ENCODE measurements at regions not wholly inside any gene's neighbourhood (a gene's known extent, or its start where the extent isn't known, plus 50 kb on each side); places are given as distances from the start of the nearest gene placed in this dataset.
"Not testable (repeated sequence)": the region's sequence is repeated elsewhere in the genome, so short reads cannot be mapped to it uniquely, and the experiment has no call there.

DNA sequence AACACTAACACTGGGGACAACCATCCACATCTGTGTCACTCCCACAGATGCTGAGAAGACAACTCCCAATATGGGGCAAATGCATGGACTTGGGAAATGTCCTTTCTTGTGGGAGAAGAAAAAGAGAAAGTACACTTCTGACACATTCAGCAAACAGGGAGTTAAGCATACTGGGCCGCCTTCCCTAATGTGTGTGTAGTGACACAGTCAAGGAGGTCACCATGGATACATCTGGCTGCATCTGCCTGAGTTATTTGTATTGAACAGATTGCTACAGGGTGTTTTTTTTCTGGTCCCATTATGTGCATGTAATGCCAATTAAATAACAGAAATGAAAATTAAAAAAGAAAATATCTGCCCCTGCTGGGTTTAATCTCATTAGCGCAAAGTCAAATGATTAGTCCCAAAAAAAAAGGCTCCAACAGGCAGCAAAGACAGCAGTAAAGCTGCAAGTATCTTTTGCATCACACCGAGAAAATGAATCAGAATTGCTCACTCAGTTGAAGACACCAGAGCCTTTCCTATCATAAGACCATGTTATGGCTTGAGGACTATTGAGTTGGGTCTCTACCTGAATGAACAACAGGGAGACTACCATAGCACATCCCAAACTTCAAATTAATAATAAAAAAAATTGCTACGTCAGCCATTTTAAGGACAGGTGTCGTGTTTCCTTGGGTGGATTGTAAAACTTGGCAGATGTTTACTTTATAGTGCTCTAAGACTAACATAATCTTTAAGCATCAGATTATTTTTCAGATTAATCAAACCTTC lies 395.9 kb downstream of the DTWD2 start:
- Histone ChIP-seq H3K4me3 (ENCODE audit: low read depth in 1 of 2, low read length in 2 of 2) (no peak overlapping the region), H3K9me3 (ENCODE audit: control insufficient read depth in 2 of 2, insufficient read depth in 1 of 2, low read depth in 1 of 2, low read length in 1 of 2) (no peaks in the 10 kb centered on the region), H3K4me1 (ENCODE audit: control insufficient read depth in 2 of 2, insufficient read depth in 2 of 2, low read length in 1 of 2) (no peaks in the 10 kb centered on the region), H3K27ac (ENCODE audit: low read depth in 2 of 2, low read length in 1 of 2) (no peak overlapping the region), H3K36me3 (ENCODE audit: control insufficient read depth in 2 of 2, insufficient read depth in 2 of 2, low read length in 1 of 2) (no peaks in the 10 kb centered on the region), H3K27me3 (ENCODE audit: control insufficient read depth in 1 of 2, insufficient read depth in 2 of 2, low read length in 2 of 2) (no peaks in the 10 kb centered on the region)
- WGBS, 2 donors = 62 to 66% methylated on average over 5 of the region's 5 CpGs

DNA sequence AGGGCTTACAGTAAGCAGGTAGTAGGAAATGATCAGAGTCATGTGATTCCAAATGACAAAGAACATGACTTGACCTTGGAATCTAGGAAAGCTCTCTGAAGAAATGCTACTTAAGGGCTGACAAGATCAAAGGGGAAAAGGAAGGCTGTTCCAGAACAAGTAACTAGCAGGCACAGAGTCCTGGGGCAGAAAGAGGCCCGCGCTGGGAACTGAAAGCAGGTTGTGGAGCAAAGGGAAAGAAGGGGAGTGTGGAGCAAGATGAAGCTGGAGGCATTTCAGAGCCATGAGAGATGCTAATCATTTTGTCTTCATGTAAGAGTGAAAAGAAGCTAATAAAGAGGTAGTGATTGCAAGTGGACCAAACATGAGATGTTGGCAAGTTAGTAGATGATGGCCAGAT lies 397.5 kb downstream of the DTWD2 start:
- H3K27me3 ChIP-seq (ENCODE audit: control insufficient read depth in 1 of 2, insufficient read depth in 2 of 2, low read length in 2 of 2) = no peaks in the 10 kb centered on the region

DNA sequence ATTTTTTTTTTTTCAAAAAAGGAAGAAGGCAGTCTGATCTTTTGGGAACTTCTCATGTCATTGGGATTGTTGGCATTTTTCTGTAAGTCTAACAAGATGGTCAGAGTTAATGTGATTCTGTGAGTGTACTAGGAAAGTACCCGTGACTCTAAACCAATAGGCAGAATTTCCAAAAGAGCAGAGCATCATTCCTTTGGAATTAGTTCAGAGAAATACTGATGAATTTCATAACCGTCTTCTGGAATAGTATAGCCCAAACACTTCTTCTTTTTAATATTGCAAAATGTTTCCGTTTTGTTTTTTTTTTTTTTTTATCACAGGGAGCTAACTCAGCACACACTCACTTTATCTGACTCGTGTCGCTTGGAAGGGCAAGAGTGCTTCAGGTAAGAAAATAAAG lies 407.4 kb downstream of the DTWD2 start:
- 69 to 70% methylated on average over 5 of the region's 5 CpGs for WGBS, 2 donors
- Histone ChIP-seq H3K36me3 (ENCODE audit: control insufficient read depth in 2 of 2, insufficient read depth in 2 of 2, low read length in 1 of 2) (no peaks in the 10 kb centered on the region), H3K4me1 (ENCODE audit: control insufficient read depth in 2 of 2, insufficient read depth in 2 of 2, low read length in 1 of 2) (no peaks in the 10 kb centered on the region), H3K27me3 (ENCODE audit: control insufficient read depth in 1 of 2, insufficient read depth in 2 of 2, low read length in 2 of 2) (no peaks in the 10 kb centered on the region), H3K4me3 (ENCODE audit: low read depth in 1 of 2, low read length in 2 of 2) (no peak overlapping the region), H3K27ac (ENCODE audit: low read depth in 2 of 2, low read length in 1 of 2) (no peak overlapping the region), H3K9me3 (ENCODE audit: control insufficient read depth in 2 of 2, insufficient read depth in 1 of 2, low read depth in 1 of 2, low read length in 1 of 2) (no peaks in the 10 kb centered on the region)

More for the DNA sequence above, 397.5 kb downstream of the DTWD2 start:
- 88 to 93% methylated on average over 2 of the region's 2 CpGs for WGBS, 2 donors
- no peak overlapping the region for H3K27ac ChIP-seq (ENCODE audit: low read depth in 2 of 2, low read length in 1 of 2)
- no peaks in the 10 kb centered on the region for H3K36me3 ChIP-seq (ENCODE audit: control insufficient read depth in 2 of 2, insufficient read depth in 2 of 2, low read length in 1 of 2)
- H3K4me3 ChIP-seq (ENCODE audit: low read depth in 1 of 2, low read length in 2 of 2) = no peak overlapping the region
- H3K4me1 ChIP-seq (ENCODE audit: control insufficient read depth in 2 of 2, insufficient read depth in 2 of 2, low read length in 1 of 2) = no peaks in the 10 kb centered on the region
- no peaks in the 10 kb centered on the region for H3K9me3 ChIP-seq (ENCODE audit: control insufficient read depth in 2 of 2, insufficient read depth in 1 of 2, low read depth in 1 of 2, low read length in 1 of 2)

DNA sequence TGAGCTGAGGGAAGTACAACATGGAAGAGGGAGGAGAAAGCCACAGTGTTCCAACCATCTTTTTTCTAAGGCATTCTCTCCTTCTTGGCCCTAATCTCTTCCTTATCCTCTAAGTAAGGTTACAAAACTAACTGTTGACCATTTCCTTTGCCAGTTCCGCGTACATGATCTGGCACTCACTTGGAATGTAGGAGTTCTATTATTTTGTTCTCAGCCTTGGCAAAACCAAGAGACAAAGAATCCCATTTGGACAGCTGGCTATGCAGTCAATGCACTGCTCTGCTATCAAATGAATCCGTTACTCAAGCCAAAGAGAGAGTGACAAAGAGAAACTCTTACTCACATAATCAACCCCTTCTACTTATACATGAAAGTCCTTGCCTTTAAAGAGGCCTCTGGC lies 410.3 kb downstream of the DTWD2 start:
- Histone ChIP-seq H3K27me3 (ENCODE audit: control insufficient read depth in 1 of 2, insufficient read depth in 2 of 2, low read length in 2 of 2) (no peaks in the 10 kb centered on the region), H3K4me1 (ENCODE audit: control insufficient read depth in 2 of 2, insufficient read depth in 2 of 2, low read length in 1 of 2) (no peaks in the 10 kb centered on the region), H3K9me3 (ENCODE audit: control insufficient read depth in 2 of 2, insufficient read depth in 1 of 2, low read depth in 1 of 2, low read length in 1 of 2) (no peaks in the 10 kb centered on the region), H3K4me3 (ENCODE audit: low read depth in 1 of 2, low read length in 2 of 2) (no peak overlapping the region), H3K27ac (ENCODE audit: low read depth in 2 of 2, low read length in 1 of 2) (no peak overlapping the region), H3K36me3 (ENCODE audit: control insufficient read depth in 2 of 2, insufficient read depth in 2 of 2, low read length in 1 of 2) (no peaks in the 10 kb centered on the region)
- 71 to 75% methylated on average over 3 of the region's 3 CpGs for WGBS, 2 donors

DNA sequence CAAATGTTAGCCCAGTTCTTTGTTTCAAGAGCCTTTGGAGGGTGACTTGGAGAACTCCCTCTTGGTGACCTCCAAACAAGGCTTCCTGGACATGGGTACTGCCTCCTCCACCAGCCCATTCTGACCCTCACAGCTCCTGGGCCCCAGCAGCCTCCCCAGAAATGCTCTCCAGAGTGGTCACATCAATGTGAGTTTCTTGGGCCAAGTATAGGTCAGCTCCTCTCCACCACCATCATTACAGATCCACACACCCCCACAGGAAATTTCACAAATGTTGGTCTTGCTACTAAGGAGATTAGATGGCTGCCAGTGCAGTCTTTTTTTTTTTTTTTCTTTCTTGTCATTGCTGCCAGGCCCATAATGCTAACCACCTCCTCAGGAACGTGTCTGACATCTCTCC lies 410.7 kb downstream of the DTWD2 start:
- H3K36me3 ChIP-seq (ENCODE audit: control insufficient read depth in 2 of 2, insufficient read depth in 2 of 2, low read length in 1 of 2) = no peaks in the 10 kb centered on the region
- 58 to 78% methylated on average over 1 of the region's 1 CpG for WGBS, 2 donors
- H3K4me3 ChIP-seq (ENCODE audit: low read depth in 1 of 2, low read length in 2 of 2) = no peak overlapping the region
- H3K27me3 ChIP-seq (ENCODE audit: control insufficient read depth in 1 of 2, insufficient read depth in 2 of 2, low read length in 2 of 2) = no peaks in the 10 kb centered on the region
- no peak overlapping the region for H3K27ac ChIP-seq (ENCODE audit: low read depth in 2 of 2, low read length in 1 of 2)
- H3K4me1 ChIP-seq (ENCODE audit: control insufficient read depth in 2 of 2, insufficient read depth in 2 of 2, low read length in 1 of 2) = no peaks in the 10 kb centered on the region
- no peaks in the 10 kb centered on the region for H3K9me3 ChIP-seq (ENCODE audit: control insufficient read depth in 2 of 2, insufficient read depth in 1 of 2, low read depth in 1 of 2, low read length in 1 of 2)

DNA sequence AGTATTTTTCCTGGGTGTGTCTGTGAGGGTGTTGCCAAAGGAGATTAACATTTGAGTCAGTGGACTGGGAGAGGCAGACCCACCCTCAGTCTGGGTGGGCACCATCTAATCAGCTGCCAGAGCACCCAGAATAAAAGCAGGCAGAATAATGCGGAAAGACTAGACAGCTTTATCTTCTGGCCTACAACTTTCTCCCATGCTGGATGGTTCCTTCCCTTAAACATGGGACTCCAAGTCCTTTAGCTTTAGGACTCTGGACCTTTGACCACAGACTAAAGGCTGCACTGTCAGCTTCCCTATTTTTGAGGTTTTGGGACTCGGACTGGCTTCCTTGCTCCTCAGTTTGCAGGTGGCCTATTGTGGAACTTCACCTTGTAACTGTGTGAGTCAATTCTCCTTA lies 418.1 kb downstream of the DTWD2 start:
- H3K9me3 ChIP-seq (ENCODE audit: control insufficient read depth in 2 of 2, insufficient read depth in 1 of 2, low read depth in 1 of 2, low read length in 1 of 2); H3K27ac ChIP-seq (ENCODE audit: low read depth in 2 of 2, low read length in 1 of 2); H3K27me3 ChIP-seq (ENCODE audit: control insufficient read depth in 1 of 2, insufficient read depth in 2 of 2, low read length in 2 of 2); H3K36me3 ChIP-seq (ENCODE audit: control insufficient read depth in 2 of 2, insufficient read depth in 2 of 2, low read length in 1 of 2); H3K4me1 ChIP-seq (ENCODE audit: control insufficient read depth in 2 of 2, insufficient read depth in 2 of 2, low read length in 1 of 2); H3K4me3 ChIP-seq (ENCODE audit: low read depth in 1 of 2, low read length in 2 of 2): not testable (repeated sequence)
- WGBS, 2 donors = 81 to 89% methylated on average over 2 of the region's 2 CpGs

DNA sequence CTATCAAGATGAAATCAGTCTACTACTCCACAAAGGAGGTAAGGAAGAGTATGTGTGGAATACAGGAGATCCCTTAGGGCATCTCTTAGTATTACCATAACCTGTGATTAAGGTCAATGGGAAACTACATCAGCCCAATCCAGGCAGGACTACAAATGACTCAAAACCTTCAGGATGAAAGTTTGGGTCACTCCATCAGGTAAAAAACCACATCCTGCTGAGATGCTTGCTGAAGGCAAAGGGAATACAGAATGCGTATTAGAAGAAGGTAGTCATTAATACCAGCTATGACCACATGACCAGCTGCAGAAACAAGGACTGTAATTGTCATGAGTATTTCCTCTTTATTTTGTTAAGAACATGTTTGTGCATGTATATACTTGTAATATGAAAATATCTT lies 418.8 kb downstream of the DTWD2 start:
- H3K4me1 ChIP-seq (ENCODE audit: control insufficient read depth in 2 of 2, insufficient read depth in 2 of 2, low read length in 1 of 2); H3K36me3 ChIP-seq (ENCODE audit: control insufficient read depth in 2 of 2, insufficient read depth in 2 of 2, low read length in 1 of 2): not testable (repeated sequence)
- 96 to 97% methylated on average over 1 of the region's 1 CpG for WGBS, 2 donors

DNA sequence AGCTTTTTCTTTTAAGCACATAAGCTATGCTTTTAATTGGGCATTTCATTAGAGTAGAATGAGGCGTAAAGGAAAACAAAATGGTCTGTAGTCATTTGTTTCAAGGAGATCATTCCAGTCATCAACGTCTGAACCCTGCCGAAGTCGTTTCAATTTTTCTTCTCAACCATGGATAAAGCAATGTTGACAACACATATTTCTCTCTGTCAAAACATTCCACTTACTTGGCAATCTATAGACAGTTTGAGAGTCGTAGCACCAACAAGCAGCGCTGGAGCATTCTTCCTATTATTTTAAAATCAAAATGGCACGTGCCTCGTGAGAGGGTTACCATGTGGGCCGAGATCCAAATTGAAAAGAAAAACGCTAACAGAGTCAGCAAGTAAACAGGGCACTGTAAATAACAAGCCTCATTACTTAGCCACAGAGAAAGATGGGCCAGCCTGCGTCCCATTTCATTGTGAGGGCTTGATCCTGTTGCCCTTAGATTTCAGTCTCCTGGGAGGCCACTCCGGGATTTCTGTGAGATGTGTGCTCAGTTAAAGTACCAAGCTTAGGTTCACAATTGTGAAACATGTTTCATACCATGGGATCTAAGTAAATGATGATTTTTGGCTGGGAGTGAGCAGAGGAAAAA lies 422.9 kb downstream of the DTWD2 start:
- Histone ChIP-seq H3K4me1 (ENCODE audit: control insufficient read depth in 2 of 2, insufficient read depth in 2 of 2, low read length in 1 of 2) (no peaks in the 10 kb centered on the region), H3K27me3 (ENCODE audit: control insufficient read depth in 1 of 2, insufficient read depth in 2 of 2, low read length in 2 of 2) (no peaks in the 10 kb centered on the region)
- WGBS, 2 donors = 80% methylated on average over 12 of the region's 12 CpGs

More for the DNA sequence above, 418.8 kb downstream of the DTWD2 start:
- not testable (repeated sequence) for H3K27me3 ChIP-seq (ENCODE audit: control insufficient read depth in 1 of 2, insufficient read depth in 2 of 2, low read length in 2 of 2); H3K4me3 ChIP-seq (ENCODE audit: low read depth in 1 of 2, low read length in 2 of 2); H3K27ac ChIP-seq (ENCODE audit: low read depth in 2 of 2, low read length in 1 of 2); H3K9me3 ChIP-seq (ENCODE audit: control insufficient read depth in 2 of 2, insufficient read depth in 1 of 2, low read depth in 1 of 2, low read length in 1 of 2)

DNA sequence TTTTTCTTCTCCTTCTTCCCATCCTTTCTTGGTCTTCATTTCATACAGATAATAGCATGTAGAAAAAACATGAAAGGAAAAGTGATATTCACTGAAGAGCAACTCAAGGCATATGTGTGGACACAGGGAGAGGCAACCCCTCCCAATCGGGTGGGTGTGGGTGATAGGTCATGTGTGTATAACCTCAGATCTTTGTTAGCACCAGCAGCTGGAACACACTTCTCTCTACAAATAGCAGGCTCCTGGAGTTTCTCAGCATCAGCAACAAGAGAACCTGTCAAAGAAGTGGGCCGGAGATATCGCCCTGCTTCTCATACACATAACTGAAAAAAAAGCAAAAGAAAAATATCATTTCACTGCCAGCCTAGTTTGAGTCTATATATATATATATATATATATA lies 426.4 kb downstream of the DTWD2 start:
- Histone ChIP-seq H3K36me3 (ENCODE audit: control insufficient read depth in 2 of 2, insufficient read depth in 2 of 2, low read length in 1 of 2) (no peaks in the 10 kb centered on the region), H3K9me3 (ENCODE audit: control insufficient read depth in 2 of 2, insufficient read depth in 1 of 2, low read depth in 1 of 2, low read length in 1 of 2) (no peaks in the 10 kb centered on the region), H3K4me1 (ENCODE audit: control insufficient read depth in 2 of 2, insufficient read depth in 2 of 2, low read length in 1 of 2) (no peaks in the 10 kb centered on the region), H3K27me3 (ENCODE audit: control insufficient read depth in 1 of 2, insufficient read depth in 2 of 2, low read length in 2 of 2) (no peaks in the 10 kb centered on the region), H3K27ac (ENCODE audit: low read depth in 2 of 2, low read length in 1 of 2) (no peak overlapping the region), H3K4me3 (ENCODE audit: low read depth in 1 of 2, low read length in 2 of 2) (no peak overlapping the region)
- WGBS, 2 donors = 67 to 76% methylated on average over 3 of the region's 3 CpGs

More for the DNA sequence above, 422.9 kb downstream of the DTWD2 start:
- Histone ChIP-seq H3K36me3 (ENCODE audit: control insufficient read depth in 2 of 2, insufficient read depth in 2 of 2, low read length in 1 of 2) (no peaks in the 10 kb centered on the region), H3K9me3 (ENCODE audit: control insufficient read depth in 2 of 2, insufficient read depth in 1 of 2, low read depth in 1 of 2, low read length in 1 of 2) (no peaks in the 10 kb centered on the region), H3K4me3 (ENCODE audit: low read depth in 1 of 2, low read length in 2 of 2) (no peak overlapping the region), H3K27ac (ENCODE audit: low read depth in 2 of 2, low read length in 1 of 2) (no peak overlapping the region)

DNA sequence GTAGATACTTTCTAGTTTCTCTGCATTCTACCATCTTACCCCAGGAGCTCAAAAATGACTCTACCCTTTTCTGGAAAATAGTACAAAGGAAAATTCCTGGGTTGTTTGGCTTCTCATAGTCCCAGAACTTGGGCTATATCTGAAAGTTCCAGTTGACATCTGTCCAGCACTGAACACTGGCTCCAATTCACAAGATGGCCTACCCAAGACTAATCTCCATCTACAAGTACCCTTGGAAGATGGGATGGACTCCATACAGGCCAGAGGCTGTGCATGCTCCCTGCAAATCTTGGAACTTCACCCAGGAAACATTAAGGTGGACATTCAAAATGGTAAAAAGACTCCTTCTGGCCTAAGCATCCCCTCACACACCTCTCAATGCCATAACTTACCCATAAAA lies 427.1 kb downstream of the DTWD2 start:
- Histone ChIP-seq H3K9me3 (ENCODE audit: control insufficient read depth in 2 of 2, insufficient read depth in 1 of 2, low read depth in 1 of 2, low read length in 1 of 2) (no peaks in the 10 kb centered on the region), H3K36me3 (ENCODE audit: control insufficient read depth in 2 of 2, insufficient read depth in 2 of 2, low read length in 1 of 2) (no peaks in the 10 kb centered on the region), H3K4me3 (ENCODE audit: low read depth in 1 of 2, low read length in 2 of 2) (no peak overlapping the region), H3K27me3 (ENCODE audit: control insufficient read depth in 1 of 2, insufficient read depth in 2 of 2, low read length in 2 of 2) (no peaks in the 10 kb centered on the region), H3K27ac (ENCODE audit: low read depth in 2 of 2, low read length in 1 of 2) (no peak overlapping the region), H3K4me1 (ENCODE audit: control insufficient read depth in 2 of 2, insufficient read depth in 2 of 2, low read length in 1 of 2) (no peaks in the 10 kb centered on the region)
